RPMI8226 (cell line): ENCODE measurements at regions not wholly inside any gene's neighbourhood (a gene's known extent, or its start where the extent isn't known, plus 50 kb on each side); places are given as distances from the start of the nearest gene placed in this dataset.

Experiments used
- DNase-seq: peaks from one replicate; pipeline ENCODE4 v3.0.0-alpha.2; 2015

DNA sequence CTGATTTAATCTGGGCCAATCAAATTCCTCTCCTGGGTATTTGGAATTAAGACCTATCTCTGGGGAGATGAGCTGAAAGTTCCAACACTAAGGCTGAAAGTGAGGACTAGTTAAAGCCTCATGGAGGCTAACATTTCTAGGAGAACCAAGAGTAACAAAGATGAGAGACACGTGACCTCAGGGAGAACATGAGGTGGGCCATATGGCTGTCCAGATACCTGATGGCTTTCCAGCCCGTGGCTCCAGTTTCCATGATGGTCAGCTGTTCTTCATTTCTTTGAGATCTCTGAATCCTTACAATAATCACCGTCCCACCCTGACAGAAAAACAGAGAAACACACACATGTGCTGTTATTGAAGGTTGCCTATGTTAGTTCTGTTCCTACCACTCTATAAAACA, 66.1 kb downstream of the LEPR start:
- no peak for DNase-seq

DNA sequence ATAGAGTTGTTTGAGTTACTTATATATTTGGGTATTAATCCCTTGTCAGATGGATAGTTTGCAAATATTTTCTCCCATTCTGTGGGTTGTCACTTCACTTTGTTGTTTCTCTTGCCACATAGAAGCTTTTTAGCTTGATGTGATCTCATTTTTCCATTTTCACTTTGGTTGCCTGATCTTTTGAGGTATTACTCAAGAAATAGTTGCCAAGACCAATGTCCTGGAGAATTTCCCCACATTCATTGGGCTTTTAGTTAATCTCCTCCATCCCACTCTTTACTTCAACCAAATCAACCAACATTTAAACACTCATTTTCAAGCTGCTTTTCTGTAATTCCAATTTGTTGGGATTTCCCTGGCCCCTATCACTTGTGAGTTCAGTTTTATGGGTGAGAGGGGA, 69.0 kb downstream of the LEPR start:
- no peak for DNase-seq

DNA sequence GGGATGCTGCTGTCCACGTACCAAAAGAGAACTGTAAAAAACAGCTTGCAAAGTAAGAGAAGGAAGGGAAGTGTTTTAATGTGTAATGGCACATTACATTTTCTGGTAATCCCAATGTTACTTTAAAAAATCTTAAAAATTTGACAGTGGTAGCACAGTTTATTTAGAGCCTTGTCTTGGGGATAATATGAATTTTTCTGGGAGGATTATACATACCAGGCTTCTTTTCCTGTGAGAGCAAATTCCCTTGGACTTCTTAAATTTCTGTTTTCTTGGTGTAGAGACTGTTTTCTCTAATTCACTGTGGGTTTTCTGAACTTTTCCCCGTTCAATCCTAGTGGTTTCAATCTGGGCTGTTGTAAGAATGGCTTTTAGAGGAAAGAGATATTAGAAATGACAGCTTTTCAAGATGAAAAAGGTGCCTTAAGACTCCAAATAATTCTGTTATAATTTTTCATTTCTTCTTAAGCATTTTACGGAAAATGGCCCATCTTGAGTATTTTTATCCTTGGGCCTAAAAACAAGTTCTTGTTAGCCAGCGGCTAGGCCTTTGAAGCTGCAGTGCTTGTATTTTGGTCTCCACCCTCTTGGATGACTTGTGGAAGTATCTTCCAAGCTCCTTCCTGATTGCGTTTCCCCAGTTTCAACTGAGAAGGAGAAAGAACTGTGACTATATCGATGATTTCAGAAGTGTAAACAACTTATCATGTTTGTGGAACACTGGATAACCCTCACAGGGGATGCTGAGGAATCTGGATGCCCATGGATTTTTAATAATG, 70.0 kb downstream of the LEPR start:
- no peak for DNase-seq

DNA sequence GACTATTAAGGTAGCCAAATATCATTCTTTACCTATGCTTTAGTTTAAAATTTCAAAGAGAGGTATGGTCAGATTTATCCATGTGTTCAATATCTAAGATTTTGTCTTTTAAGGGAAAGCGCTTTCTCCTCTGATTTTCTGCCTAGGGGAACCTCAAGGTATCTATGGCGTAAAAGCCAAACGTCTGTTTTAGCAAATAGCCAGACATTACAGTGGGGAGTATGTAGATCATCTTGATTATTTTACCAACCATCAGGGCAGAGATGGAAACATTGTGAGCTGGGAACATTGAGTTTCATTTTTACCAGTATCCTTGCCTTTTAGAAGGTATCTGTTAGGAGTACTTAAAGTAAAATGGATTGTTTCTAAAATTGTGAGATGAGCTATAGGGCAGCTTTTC, 71.0 kb downstream of the LEPR start:
- no peak for DNase-seq

DNA sequence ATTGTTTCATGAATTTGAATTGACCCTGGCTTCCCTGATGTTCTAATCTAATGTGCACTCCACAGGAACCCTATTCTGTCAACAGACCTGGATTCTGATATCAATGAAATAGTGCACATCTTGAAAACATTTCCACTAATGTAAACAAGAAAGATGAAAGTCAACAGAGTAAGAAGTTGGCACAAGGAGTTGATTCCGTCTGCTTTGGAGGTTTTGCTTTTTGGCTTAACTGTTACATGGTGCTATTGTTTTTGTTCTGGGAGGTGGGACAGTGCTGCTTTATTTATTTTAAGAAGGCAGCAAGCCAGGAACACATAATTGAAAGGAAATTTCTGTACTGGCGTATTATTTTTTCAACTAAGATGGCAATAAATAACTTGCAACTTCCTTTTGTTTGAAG, 73.3 kb downstream of the LEPR start:
- DNase-seq = no peak

DNA sequence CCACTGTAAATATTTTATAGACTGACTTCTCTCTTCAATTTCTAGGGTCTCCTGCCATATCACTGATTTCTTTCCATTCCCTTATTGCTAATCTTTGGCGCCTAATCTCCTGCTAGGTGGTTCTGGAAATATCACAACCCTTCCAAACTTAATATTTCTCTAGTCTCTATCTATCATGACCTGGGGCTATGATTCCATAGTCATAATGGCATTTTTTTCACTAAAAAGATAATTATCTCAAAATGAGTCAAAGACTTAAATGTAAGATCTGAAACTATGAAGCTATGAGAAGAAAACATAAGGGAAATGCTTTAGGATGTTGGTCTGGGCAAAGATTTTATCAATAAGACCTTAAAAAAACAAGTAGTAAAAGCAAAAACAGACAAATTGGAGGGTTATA, 74.2 kb downstream of the LEPR start:
- DNase-seq = no peak

DNA sequence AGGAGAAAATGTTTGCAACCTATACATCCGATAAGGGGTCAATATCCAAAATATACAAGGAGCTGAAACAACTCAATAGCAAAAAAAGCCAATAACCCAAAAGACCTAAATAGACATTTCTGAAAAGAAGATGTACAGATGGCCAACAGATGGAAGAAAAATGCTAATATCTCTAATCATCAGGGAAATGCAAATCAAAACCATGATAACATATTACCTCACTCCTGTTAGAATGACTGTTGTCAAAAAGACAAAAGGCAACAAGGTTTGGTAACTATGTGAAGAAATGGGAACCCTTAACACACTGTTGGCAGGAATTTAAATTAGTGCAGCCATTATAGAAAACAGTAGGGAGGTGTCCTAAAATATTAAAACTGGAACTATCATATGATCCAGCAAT, 74.7 kb downstream of the LEPR start:
- DNase-seq = no peak

DNA sequence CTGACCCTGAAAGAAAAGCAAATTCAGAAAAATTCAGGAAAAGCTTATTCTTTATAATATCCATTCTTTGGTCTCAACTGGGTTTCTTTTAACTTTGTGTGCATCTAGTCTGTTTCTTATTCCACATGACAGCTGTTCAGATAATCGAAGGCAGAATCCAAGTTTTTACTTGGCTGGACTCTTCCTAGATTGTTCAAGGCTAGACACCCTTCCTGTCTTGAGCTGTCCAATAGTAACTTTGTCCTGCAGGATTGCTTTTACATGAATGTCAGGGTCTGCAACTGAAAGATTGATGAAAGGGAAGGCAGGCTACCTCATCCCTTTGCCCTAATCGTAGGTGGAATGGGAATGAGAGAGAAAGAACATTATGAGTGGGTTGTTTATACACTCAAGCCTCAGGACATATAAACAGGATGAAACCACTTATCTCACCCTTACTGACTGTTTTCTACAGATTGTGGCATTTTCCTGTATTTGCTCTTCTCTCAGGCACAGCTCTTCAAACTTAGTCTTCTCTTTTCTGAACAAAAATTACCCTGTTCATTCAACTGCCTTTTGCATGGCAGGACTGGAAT, 76.9 kb downstream of the LEPR start:
- DNase-seq = no peak

DNA sequence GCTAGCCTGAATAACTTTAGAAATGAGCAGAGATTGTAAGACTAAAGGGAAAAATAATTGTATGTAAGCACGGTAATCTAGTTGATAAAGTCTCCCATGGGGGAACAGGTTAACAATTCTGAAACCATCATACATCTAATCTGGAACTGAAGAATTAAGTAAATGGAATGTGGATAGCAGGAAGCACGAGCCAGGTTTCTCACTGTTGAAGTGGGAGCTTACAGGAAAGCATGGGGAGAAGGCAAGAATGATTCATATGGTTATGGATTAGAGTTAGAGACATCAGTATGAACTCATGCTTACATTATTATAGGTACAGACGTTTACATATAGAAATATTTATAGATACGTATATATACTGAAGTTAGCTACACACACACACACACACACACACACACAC, 83.0 kb downstream of the LEPR start:
- DNase-seq = no peak

DNA sequence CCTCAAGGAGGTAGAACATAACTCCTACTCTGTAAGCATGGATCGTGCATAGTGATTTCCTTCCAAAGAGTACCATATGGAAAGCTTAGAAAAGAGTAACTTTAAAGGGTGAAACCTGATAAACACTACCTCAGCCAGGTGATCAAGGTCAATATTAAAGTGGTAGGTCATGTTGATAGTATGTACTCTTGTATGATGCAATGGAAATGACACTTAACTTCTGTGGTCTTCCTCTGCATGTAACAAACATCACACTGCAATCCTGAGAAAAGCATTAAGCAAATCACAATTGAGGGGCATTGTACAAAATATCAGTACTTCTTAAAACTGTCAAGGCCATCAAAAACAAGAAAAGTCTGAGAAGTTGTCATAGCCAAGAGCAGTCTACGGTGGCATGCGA, 83.8 kb downstream of the LEPR start:
- no peak for DNase-seq

DNA sequence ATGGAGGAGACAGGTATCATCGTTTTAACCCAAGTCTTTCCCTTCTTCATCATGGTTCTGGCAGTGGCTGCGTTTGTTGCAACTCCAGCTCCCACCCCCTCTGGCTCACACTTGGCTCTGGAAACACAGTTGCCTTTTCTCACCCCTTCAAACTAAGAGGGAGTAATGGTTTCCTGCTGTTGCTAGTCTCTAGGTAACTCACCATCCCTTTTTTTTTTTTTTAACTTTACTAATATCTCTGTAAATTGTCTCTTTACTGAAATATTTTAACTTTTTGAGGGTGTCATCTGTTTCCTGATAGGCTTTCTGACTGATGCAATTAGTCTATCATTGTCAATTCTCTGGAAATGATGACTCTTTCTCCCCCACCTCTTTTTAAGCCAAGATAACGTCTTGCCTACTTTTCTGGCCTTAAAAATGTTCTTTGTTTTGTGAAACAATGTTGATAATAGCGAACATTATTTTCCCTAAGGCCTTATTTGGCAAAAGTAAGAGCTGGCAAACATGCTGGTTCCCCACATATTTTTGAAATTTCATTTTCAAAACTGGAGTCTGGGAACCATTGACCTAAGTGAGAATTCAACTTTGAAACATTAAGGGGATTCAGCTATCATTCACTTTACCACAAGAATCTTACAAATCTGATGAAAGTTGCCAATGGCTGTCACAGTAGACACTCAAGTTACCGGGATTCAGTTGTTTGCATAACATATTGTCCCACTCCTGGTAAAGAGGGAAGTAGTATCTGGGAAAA, 85.3 kb downstream of the LEPR start:
- DNase-seq = no peak

DNA sequence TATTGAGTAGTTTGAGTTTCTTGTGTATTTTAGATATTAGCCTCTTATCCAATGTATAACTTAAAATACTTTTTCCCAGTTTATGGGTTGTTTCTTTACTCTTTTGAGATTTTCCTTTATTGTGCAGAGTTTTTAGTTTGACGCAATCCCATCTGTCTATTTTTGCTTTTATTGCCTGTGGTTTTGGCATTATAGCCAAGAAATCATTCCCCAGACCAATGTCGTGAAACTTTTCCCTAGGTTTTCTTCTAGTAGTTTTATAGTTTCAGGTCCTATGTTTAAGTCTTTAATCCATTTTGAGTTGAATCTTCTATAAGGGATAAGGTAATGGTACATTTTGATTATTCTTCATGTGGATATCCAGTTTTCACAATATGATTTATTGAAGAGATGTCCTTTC, 87.6 kb downstream of the LEPR start:
- DNase-seq = no peak

DNA sequence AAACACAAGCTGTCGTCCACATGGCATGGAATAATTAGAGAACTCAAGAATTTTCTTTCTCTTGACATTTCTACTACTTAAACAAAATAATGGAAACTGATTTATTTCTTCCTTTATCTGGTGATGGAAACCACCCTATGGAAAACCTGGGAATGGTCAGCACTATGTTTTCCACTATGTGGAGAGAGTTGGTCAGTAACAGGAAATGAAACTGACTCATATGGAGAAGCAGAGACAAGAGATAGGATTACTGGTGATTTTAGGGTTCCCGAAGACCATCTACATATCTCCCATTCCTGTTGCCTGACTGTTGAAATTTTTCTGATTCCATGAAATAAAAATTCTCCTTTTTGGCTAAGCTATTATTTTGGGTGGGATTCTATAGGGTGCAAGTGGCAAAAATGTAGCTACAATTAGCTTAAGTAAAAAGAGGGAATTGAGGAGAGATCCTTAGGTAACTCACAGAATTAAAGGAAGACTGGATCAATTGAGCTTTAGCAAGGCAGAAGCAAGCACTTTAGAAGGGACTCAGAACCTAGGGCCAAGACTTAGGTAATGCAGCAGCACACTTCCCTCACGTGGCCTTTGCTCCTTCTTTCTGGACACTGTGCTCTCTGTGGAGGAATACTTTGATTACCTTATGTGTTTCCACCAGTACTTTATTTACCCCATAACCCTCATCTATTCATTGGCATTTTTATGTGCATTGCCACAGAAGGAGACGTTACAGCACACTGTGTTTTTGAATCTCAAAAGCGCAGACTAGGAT, 89.6 kb downstream of the LEPR start:
- no peak for DNase-seq

DNA sequence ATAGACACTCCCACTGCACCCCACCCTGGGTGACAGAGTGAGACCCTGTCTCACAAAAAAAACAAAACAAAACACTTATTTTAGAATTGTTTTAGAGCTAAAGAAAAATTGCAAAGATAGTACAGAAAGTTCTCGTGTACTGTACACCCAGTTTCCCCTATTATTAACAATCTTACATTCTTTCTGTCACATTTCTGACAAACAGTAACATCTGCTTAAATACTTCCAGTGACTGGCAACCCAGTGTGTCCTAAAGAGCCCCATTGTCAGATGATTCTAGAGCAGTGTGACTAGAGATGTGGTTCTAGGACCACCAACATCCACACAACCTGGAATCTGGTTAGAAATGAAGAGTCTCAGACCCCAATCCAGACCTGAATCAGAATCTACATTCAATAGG, 90.5 kb downstream of the LEPR start:
- no peak for DNase-seq

DNA sequence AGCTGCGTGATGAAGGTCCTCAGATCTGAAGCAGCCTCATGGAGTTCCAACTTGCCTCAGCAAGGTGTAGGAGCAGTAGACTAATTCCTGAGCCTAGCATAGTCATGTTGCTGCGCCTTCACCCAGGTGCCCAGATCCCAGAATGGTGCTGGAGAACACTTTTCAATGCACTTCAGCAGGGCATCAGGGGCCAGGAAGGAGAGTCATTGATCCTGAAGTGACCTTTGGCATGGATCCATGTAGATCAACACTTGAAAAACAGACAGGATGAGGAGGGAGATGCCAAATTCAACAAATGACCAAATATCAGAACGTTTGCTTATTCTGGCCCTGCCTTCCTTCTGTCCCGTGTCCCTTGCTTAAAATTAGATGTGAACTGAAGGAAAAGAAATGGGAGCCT, 91.9 kb downstream of the LEPR start:
- no peak for DNase-seq

DNA sequence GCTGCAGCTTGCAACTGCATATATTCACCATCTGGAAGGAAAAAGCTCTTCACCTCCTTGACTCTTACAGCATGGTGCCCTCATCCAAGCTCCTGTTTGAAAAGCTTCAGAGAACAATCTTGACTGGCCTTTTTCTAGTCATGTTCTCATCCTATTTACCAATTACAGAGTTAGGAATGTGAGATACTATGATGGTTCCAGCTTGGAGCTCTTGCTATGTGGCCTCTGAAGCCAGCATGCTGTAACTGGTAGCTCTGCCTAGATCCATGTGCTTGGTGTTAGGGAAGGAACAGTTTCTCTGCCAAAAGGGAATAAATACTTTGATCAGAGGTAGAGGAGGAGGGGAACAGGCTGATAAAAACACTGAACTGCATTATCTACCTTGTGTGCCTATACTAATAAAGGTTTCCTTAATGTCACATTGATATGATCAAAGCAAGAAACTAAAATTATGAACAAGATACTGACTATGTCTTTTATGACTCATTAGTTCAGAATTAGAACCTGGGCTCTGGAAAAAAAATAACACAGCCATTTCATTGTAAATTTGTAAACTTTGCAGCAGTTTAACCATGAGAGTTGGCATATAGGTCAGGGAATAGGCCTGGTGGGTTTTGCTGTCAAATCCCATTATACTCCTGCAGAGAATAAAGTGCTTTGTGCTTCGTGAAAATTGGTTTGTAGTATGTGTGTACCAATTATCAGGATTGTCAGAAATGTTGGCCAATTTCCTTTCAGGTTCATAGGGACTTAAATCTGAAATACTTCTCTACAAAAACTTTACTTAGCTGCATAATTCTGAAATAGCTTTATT, 92.7 kb downstream of the LEPR start:
- no peak for DNase-seq

DNA sequence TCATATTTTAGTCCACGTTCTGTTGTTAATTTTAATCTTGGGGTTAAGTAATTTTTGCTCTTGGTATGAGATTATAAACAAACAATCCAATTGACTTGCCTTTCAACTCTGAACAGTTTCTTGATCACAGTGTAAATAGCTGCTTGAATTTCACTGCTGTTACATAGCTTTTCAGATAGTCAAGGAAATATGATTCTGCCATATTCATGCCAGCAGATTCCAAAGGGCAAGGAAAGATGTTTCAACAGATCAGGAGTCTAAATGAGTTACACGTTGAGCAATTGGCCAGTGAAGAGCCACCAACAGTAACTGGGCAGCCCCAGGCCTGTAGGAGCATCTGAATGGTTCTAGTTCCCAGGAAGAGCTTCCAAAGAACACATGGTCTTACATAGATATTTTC, 93.6 kb downstream of the LEPR start:
- DNase-seq = no peak

DNA sequence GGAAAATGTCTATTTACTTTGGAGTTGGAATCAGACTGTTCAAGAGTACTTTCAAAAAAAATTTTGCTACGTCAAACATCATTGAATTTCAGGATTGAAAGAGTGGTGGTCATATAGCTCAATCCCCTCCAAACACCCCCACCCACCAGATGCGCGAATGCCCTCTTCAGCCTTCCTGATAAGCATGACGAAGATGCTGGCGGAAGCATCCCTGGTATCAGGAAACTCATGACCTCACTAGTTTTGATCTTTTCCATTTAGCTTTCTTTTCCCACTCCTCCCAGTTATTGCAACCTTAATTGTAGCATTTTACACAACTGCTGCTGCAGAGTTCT, 104.4 kb downstream of the LEPR start:
- no peak for DNase-seq

DNA sequence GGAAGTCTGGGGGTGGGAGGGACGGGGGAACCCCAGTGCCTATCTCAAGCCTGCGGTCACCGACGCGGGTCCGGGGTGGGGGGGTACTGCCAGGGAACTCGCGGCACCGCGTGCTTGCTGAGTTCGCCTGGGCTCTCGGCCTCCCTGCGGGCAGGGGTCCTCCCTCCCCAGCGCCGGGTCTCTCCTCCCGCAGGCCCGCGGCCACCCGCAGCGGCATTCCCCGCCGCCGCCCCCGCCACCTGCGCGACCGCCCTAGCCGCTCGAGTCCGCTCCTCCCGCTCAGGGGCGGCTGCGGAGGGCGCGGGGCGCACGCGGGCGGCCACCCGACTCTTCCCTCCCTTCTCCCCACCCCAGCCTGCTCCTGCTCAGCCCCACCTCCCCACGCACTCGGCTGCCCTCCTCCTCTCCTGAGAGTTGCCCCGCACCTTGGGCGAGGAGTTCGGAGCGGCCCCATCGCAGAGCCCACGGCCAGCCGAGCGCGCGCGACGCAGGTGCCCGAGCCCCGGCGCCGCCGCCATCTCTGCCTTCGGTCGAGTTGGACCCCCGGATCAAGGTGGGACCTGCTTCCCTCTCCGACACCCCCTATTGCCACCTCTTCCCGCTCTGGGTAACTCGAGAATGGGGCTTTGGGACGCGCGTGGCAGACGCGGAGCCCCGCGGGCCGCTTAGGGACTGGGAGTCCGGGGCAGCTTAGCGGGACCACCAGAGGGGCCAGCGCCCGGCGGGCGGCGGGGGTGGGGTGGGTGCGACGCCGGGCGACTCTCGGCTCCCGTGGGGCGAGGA, 105.0 kb downstream of the LEPR start:
- no peak for DNase-seq

DNA sequence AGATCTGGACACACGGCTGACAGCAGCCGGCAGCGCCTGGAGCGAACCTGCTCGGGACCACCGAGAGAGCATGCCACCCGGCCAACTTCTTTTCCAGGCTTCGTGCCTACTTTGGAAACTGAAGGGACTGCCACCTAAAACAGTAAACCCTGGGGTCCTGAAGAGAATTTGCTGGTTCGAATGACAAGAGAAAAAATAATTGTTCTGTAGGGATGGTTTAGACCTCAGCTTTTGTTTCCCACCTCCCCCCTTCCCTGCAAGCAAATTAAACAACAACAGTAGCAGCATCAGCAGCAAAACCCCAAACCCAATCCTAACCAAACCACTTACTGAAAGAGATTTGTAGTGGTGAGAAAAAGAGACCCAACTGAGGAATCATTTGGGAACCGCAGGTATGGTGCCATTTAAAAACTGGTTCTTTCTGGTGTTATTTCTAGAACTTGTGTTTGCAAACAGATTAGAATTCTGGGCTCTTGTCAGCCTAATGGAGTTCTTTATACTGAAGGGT, 105.6 kb downstream of the LEPR start:
- no peak for DNase-seq

DNA sequence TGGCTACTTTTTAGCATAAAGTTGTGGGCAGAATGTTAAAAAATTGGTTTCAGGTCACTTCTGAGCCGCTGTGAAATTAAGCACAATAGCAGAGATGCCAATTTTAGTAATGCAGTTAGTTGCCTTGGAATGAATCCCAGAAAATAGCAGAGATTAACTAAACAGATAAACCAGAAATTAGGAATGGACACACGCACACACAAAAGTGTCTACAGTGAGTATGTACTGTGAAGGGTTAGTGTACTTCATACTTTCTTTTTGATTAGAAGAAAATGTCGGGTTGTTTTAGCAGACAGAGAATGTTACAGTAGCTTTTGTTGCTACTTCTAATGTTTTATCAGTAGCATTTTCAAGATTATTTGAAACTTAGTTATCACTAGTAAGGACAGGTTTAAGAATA, 106.7 kb downstream of the LEPR start:
- DNase-seq = no peak
